ENCODE measurements at regions not wholly inside any gene's neighbourhood (a gene's known extent, or its start where the extent isn't known, plus 50 kb on each side); places are given as distances from the start of the nearest gene placed in this dataset.

GRCh38 chr18:10081492-10081891, 167.7 kb downstream of the VAPA start:
- TF ChIP-seq CTCF (IDR thresholded peaks at IDR 0.05): no peak
- TF ChIP-seq POLR2AphosphoS5 (IDR thresholded peaks at IDR 0.05): no peak
- TF ChIP-seq POLR2A (IDR thresholded peaks at IDR 0.05): no peak
- TF ChIP-seq EP300 (IDR thresholded peaks at IDR 0.05): no peak
